KMS-11 (cell line): ENCODE measurements at regions not wholly inside any gene's neighbourhood (a gene's known extent, or its start where the extent isn't known, plus 50 kb on each side); places are given as distances from the start of the nearest gene placed in this dataset.

Experiments
- H2AFZ ChIP-seq: fragments of 200-600 bp; sonication (generic); 2 replicates; pipeline ENCODE4 v1.6.1; 2016; ENCODE audit warnings: antibody characterized with exemption, mixed run types, low read depth
- H3K27ac ChIP-seq: fragments of 200-600 bp; sonication (generic); 2 replicates; pipeline ENCODE4 v1.6.1; 2016; ENCODE audit warnings: mild to moderate bottlenecking, mixed run types
- H3K27me3 ChIP-seq: fragments of 200-600 bp; sonication (generic); 2 replicates; pipeline ENCODE4 v1.6.1; 2017; ENCODE audit warnings: mild to moderate bottlenecking, low read depth, mixed run types, moderate library complexity; ENCODE audit not compliant: insufficient read depth
- H3K36me3 ChIP-seq: fragments of 200-600 bp; sonication (generic); 2 replicates; pipeline ENCODE4 v1.6.1; 2017; ENCODE audit warnings: mild to moderate bottlenecking, mixed run types; ENCODE audit not compliant: insufficient read depth
- H3K4me1 ChIP-seq: fragments of 200-600 bp; sonication (generic); 2 replicates; pipeline ENCODE4 v1.6.1; 2016; ENCODE audit warnings: mild to moderate bottlenecking, low read depth, mixed run types; ENCODE audit not compliant: poor library complexity, severe bottlenecking
- H3K4me2 ChIP-seq: fragments of 200-600 bp; sonication (generic); 2 replicates; pipeline ENCODE4 v1.7.0; 2016; ENCODE audit warnings: mild to moderate bottlenecking, mixed run types
- H3K4me3 ChIP-seq: fragments of 200-600 bp; sonication (generic); IDR thresholded peaks from 2 replicates; pipeline ENCODE4 v1.6.1; 2017; ENCODE audit warnings: low read depth, low read length, mixed read lengths; ENCODE audit not compliant: insufficient read depth
- H3K79me2 ChIP-seq: fragments of 200-600 bp; sonication (generic); 2 replicates; pipeline ENCODE4 v1.6.1; 2016; ENCODE audit warnings: low read depth, mixed run types; ENCODE audit not compliant: insufficient read depth
- H3K9ac ChIP-seq: fragments of 200-600 bp; sonication (generic); 2 replicates; pipeline ENCODE4 v1.6.1; 2016; ENCODE audit warnings: mild to moderate bottlenecking, mixed run types
- H4K20me1 ChIP-seq: fragments of 200-600 bp; sonication (generic); 2 replicates; pipeline ENCODE4 v1.6.1; 2016; ENCODE audit warnings: mild to moderate bottlenecking, mixed run types; ENCODE audit not compliant: insufficient read depth
- CTCF ChIP-seq: fragments of 200-600 bp; sonication (generic); conservative IDR thresholded peaks from 2 replicates; pipeline ENCODE4 v1.6.1; 2017; ENCODE audit warnings: low read depth, mild to moderate bottlenecking, antibody characterized with exemption, low read length, moderate library complexity, mixed read lengths

- H3K27ac ChIP-seq: no peak overlapping the region
- no peak overlapping the region for H2AFZ ChIP-seq
- no peak overlapping the region for H3K4me2 ChIP-seq
- no peaks in the 10 kb centered on the region for H3K36me3 ChIP-seq
- no peak overlapping the region for H3K9ac ChIP-seq
- TF ChIP-seq CTCF: no peak
- no peak overlapping the region for H3K4me3 ChIP-seq
- no peaks in the 10 kb centered on the region for H4K20me1 ChIP-seq
- H3K27me3 ChIP-seq: no peaks in the 10 kb centered on the region
- no peaks in the 10 kb centered on the region for H3K79me2 ChIP-seq
- no peaks in the 10 kb centered on the region for H3K4me1 ChIP-seq
Measured at GRCh38 chr1:115179397-115180079, 90.2 kb upstream of the TSPAN2 start.

- H2AFZ ChIP-seq: no peak overlapping the region
- no peaks in the 10 kb centered on the region for H3K4me1 ChIP-seq
- no peak overlapping the region for H3K4me2 ChIP-seq
- no peak for TF ChIP-seq CTCF
- no peaks in the 10 kb centered on the region for H4K20me1 ChIP-seq
- no peaks in the 10 kb centered on the region for H3K79me2 ChIP-seq
- H3K36me3 ChIP-seq: no peaks in the 10 kb centered on the region
- no peak overlapping the region for H3K27ac ChIP-seq
- H3K9ac ChIP-seq: no peak overlapping the region
- H3K27me3 ChIP-seq: no peaks in the 10 kb centered on the region
- H3K4me3 ChIP-seq: no peak overlapping the region
Measured at GRCh38 chr1:115176189-115176588, 86.9 kb upstream of the TSPAN2 start.

- H3K4me3 ChIP-seq: no peak overlapping the region
- H3K4me1 ChIP-seq: no peaks in the 10 kb centered on the region
- H4K20me1 ChIP-seq: no peaks in the 10 kb centered on the region
- no peaks in the 10 kb centered on the region for H3K36me3 ChIP-seq
- no peaks in the 10 kb centered on the region for H3K79me2 ChIP-seq
- no peak overlapping the region for H3K27ac ChIP-seq
- no peak for TF ChIP-seq CTCF
- no peak overlapping the region for H3K9ac ChIP-seq
- no peaks in the 10 kb centered on the region for H3K27me3 ChIP-seq
- no peak overlapping the region for H2AFZ ChIP-seq
- no peak overlapping the region for H3K4me2 ChIP-seq
Measured at GRCh38 chr1:115175596-115175995, 86.3 kb upstream of the TSPAN2 start.

GRCh38 chr1:115173151-115173550, 83.8 kb upstream of the TSPAN2 start:
- no peak overlapping the region for H3K4me3 ChIP-seq
- no peak overlapping the region for H3K4me2 ChIP-seq
- no peaks in the 10 kb centered on the region for H3K79me2 ChIP-seq
- no peak overlapping the region for H3K27ac ChIP-seq
- H2AFZ ChIP-seq: no peak overlapping the region
- no peaks in the 10 kb centered on the region for H3K36me3 ChIP-seq
- H3K4me1 ChIP-seq: no peaks in the 10 kb centered on the region
- no peak overlapping the region for H3K9ac ChIP-seq
- TF ChIP-seq CTCF: no peak
- no peaks in the 10 kb centered on the region for H4K20me1 ChIP-seq
- H3K27me3 ChIP-seq: no peaks in the 10 kb centered on the region
